Ascending aorta (tissue), 2 donors: ENCODE measurements at regions not wholly inside any gene's neighbourhood (a gene's known extent, or its start where the extent isn't known, plus 50 kb on each side); places are given as distances from the start of the nearest gene placed in this dataset.

ENCODE experiments used
- DNase-seq, 2 donors: peaks; one replicate each; pipeline ENCODE4 v3.0.0-alpha.2; 2019; ENCODE audit warnings: low spot score in 2 of 2
- H3K27ac ChIP-seq, 2 donors: fragments of 200-600 bp; sonication (generic); one replicate each; pipeline ENCODE4 v1.5.1; 2016 to 2017; ENCODE audit warnings: mild to moderate bottlenecking in 1 of 2
- H3K27me3 ChIP-seq: fragments of 200-600 bp; sonication (generic); one replicate; pipeline ENCODE4 v1.5.1; 2017
- H3K36me3 ChIP-seq, 2 donors: fragments of 200-600 bp; sonication (generic); one replicate each; pipeline ENCODE4 v1.5.1; 2016
- H3K4me1 ChIP-seq, 2 donors: fragments of 200-600 bp; sonication (generic); one replicate each; pipeline ENCODE4 v1.5.1; 2016 to 2017; ENCODE audit warnings: mild to moderate bottlenecking in 1 of 2
- H3K4me3 ChIP-seq, 2 donors: fragments of 200-600 bp; sonication (generic); one replicate each; pipeline ENCODE4 v1.5.1; 2016 to 2017; ENCODE audit warnings: mild to moderate bottlenecking in 1 of 2
- H3K9me3 ChIP-seq, 2 donors: fragments of 200-600 bp; sonication (generic); one replicate each; pipeline ENCODE4 v1.5.1; 2016
- intact Hi-C: fragments of 100-400 bp; cut with DNase I; formaldehyde crosslinking; loops from one replicate; pipeline ENCODE4 v1.15.1; 2023
- TF ChIP-seq, protein P1 (sequence below), 3 experiments: fragments of 200-600 bp in 2 of 3; fragments of 450-650 bp in 1 of 3; sonication (generic) in 2 of 3; IDR thresholded peaks; one replicate each; pipeline ENCODE4 v1.5.1; 2016 to 2019; ENCODE audit warnings: antibody characterized with exemption in 3 of 3, mild to moderate bottlenecking in 1 of 3, moderate library complexity in 1 of 3

- no peaks in the 10 kb centered on the region for H3K9me3 ChIP-seq
- no peak overlapping the region for H3K4me3 ChIP-seq
- no peak overlapping the region for H3K27ac ChIP-seq
- DNase-seq: no peak
- intact Hi-C loops: no loop called here
- no peaks in the 10 kb centered on the region for H3K36me3 ChIP-seq
- no peaks in the 10 kb centered on the region for H3K27me3 ChIP-seq
- H3K4me1 ChIP-seq: no peaks in the 10 kb centered on the region
- TF ChIP-seq, protein P1, sequence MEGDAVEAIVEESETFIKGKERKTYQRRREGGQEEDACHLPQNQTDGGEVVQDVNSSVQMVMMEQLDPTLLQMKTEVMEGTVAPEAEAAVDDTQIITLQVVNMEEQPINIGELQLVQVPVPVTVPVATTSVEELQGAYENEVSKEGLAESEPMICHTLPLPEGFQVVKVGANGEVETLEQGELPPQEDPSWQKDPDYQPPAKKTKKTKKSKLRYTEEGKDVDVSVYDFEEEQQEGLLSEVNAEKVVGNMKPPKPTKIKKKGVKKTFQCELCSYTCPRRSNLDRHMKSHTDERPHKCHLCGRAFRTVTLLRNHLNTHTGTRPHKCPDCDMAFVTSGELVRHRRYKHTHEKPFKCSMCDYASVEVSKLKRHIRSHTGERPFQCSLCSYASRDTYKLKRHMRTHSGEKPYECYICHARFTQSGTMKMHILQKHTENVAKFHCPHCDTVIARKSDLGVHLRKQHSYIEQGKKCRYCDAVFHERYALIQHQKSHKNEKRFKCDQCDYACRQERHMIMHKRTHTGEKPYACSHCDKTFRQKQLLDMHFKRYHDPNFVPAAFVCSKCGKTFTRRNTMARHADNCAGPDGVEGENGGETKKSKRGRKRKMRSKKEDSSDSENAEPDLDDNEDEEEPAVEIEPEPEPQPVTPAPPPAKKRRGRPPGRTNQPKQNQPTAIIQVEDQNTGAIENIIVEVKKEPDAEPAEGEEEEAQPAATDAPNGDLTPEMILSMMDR (IDR thresholded peaks at IDR 0.05): no peak
Observed at GRCh38 chr18:60200558-60200957, 172.0 kb downstream of the MC4R start.

- H3K9me3 ChIP-seq: no peaks in the 10 kb centered on the region
- intact Hi-C loops: no loop called here
Observed at GRCh38 chr18:60199505-60199904, 173.1 kb downstream of the MC4R start.

GRCh38 chr18:60197671-60198462 lies 174.7 kb downstream of the MC4R start:
- H3K9me3 ChIP-seq: no peaks in the 10 kb centered on the region
- DNase-seq: no peak
- H3K36me3 ChIP-seq: no peaks in the 10 kb centered on the region
- H3K4me1 ChIP-seq: no peaks in the 10 kb centered on the region
- no peak overlapping the region for H3K4me3 ChIP-seq
- intact Hi-C loops: no loop called here
- TF ChIP-seq, protein P1 (IDR thresholded peaks at IDR 0.05): no peak
- no peak overlapping the region for H3K27ac ChIP-seq
- no peaks in the 10 kb centered on the region for H3K27me3 ChIP-seq

More at GRCh38 chr18:60199505-60199904, 173.1 kb downstream of the MC4R start:
- DNase-seq: no peak
- Histone ChIP-seq H3K4me1 (no peaks in the 10 kb centered on the region), H3K27ac (no peak overlapping the region), H3K4me3 (no peak overlapping the region), H3K27me3 (no peaks in the 10 kb centered on the region), H3K36me3 (no peaks in the 10 kb centered on the region)
- TF ChIP-seq, protein P1 (IDR thresholded peaks at IDR 0.05): no peak

- intact Hi-C loops: no loop called here
- no peak overlapping the region for H3K4me3 ChIP-seq
- no peaks in the 10 kb centered on the region for H3K36me3 ChIP-seq
- no peaks in the 10 kb centered on the region for H3K4me1 ChIP-seq
- H3K27ac ChIP-seq: no peak overlapping the region
- no peaks in the 10 kb centered on the region for H3K27me3 ChIP-seq
- TF ChIP-seq, protein P1 (IDR thresholded peaks at IDR 0.05): no peak
- no peaks in the 10 kb centered on the region for H3K9me3 ChIP-seq
- no peak for DNase-seq
Observed at GRCh38 chr18:60196836-60197606, 175.6 kb downstream of the MC4R start.

DNA sequence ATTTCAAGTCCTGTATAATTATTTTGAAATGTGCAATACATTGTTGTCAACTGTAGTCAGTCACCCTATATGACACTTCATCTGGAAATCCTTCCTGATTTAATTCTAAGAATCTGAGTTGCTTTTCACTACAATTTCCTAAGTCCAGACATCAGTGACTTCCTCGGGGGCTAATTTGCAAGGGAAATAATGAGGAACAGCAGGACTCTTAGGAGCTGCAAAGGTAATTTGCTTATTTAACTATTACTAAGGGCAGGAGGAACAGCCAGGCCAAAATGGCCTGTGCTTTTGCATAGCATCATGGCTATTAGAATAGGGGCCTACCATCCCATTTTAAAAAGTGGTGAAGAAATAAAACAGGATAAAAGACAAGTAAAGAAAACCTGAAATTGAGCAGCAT lies 178.8 kb downstream of the MC4R start:
- H3K27ac ChIP-seq: no peak overlapping the region
- no peaks in the 10 kb centered on the region for H3K9me3 ChIP-seq
- no peaks in the 10 kb centered on the region for H3K36me3 ChIP-seq
- no peaks in the 10 kb centered on the region for H3K4me1 ChIP-seq
- TF ChIP-seq, protein P1 (IDR thresholded peaks at IDR 0.05): no peak
- intact Hi-C loops: no loop called here
- DNase-seq: no peak
- no peaks in the 10 kb centered on the region for H3K27me3 ChIP-seq
- H3K4me3 ChIP-seq: no peak overlapping the region
